Activated gamma-delta T cell treated with Interleukin-2 at 50 U/mL for 16 hours (primary cell): ENCODE measurements at regions not wholly inside any gene's neighbourhood (a gene's known extent, or its start where the extent isn't known, plus 50 kb on each side); places are given as distances from the start of the nearest gene placed in this dataset.

Experiments used
- DNase-seq: peaks from one replicate; pipeline ENCODE4 v3.0.0-alpha.2; 2020

GRCh38 chr5:42360616-42361314 is 62.5 kb upstream of the GHR start:
- no peak for DNase-seq

- DNase-seq: no peak
Observed at GRCh38 chr5:42361315-42361688, 61.9 kb upstream of the GHR start.

GRCh38 chr5:42366051-42366450 is 57.2 kb upstream of the GHR start:
- DNase-seq: no peak
